Chondrocyte (in vitro differentiated cells): ENCODE measurements at regions not wholly inside any gene's neighbourhood (a gene's known extent, or its start where the extent isn't known, plus 50 kb on each side); places are given as distances from the start of the nearest gene placed in this dataset.

Experiments
- DNase-seq: peaks from one replicate; pipeline ENCODE4 v3.0.0; 2021; ENCODE audit warnings: mixed read lengths, low spot score
- H3K27ac Mint-ChIP-seq: one replicate; pipeline ENCODE4 v1.8.0; 2021; ENCODE audit warnings: mild to moderate bottlenecking, moderate library complexity, mixed read lengths; ENCODE audit not compliant: unreplicated experiment
- H3K27me3 Mint-ChIP-seq: 2 replicates; pipeline ENCODE4 v1.8.0; 2021; ENCODE audit warnings: low read depth, mixed read lengths
- H3K36me3 Mint-ChIP-seq: 2 replicates; pipeline ENCODE4 v1.8.0; 2021; ENCODE audit warnings: low read depth, mixed read lengths
- H3K4me1 Mint-ChIP-seq: 2 replicates; pipeline ENCODE4 v1.8.0; 2021; ENCODE audit warnings: low read depth, mild to moderate bottlenecking, mixed read lengths
- H3K4me3 Mint-ChIP-seq: one replicate; pipeline ENCODE4 v1.8.0; 2021; ENCODE audit warnings: mild to moderate bottlenecking, moderate library complexity, mixed read lengths; ENCODE audit not compliant: unreplicated experiment
- H3K9me3 Mint-ChIP-seq: 2 replicates; pipeline ENCODE4 v1.8.0; 2021; ENCODE audit warnings: low read depth, mixed read lengths
- CTCF ChIP-seq: fragments of 200-600 bp; sonication (generic); IDR thresholded peaks from 2 replicates; pipeline ENCODE4 v1.5.0; 2021; ENCODE audit warnings: antibody characterized with exemption, mild to moderate bottlenecking, moderate library complexity

- H3K36me3 Mint-ChIP-seq, result no peaks in the 10 kb centered on the region
- DNase-seq, result no peak
- H3K27me3 Mint-ChIP-seq, result peaks cover 1% of the 10 kb centered on the region
- no peaks in the 10 kb centered on the region for H3K9me3 Mint-ChIP-seq
- H3K27ac Mint-ChIP-seq, result no peak overlapping the region
- H3K4me3 Mint-ChIP-seq, result no peak overlapping the region
- H3K4me1 Mint-ChIP-seq, result no peaks in the 10 kb centered on the region
- no peak for TF ChIP-seq CTCF
These were observed 170.6 kb upstream of the STXBP6 start for GRCh38 chr14:25220514-25220913.

GRCh38 chr14:25215607-25216006, 165.7 kb upstream of the STXBP6 start:
- Mint-ChIP-seq H3K36me3 (no peaks in the 10 kb centered on the region), H3K4me1 (no peaks in the 10 kb centered on the region), H3K9me3 (peaks cover 5% of the 10 kb centered on the region), H3K27me3 (no peaks in the 10 kb centered on the region), H3K27ac (no peak overlapping the region), H3K4me3 (no peak overlapping the region)
- TF ChIP-seq CTCF, result no peak
- DNase-seq, result no peak

GRCh38 chr14:25197885-25198284, 147.9 kb upstream of the STXBP6 start:
- DNase-seq, result no peak
- H3K36me3 Mint-ChIP-seq, result no peaks in the 10 kb centered on the region
- peaks cover 23% of the 10 kb centered on the region for H3K9me3 Mint-ChIP-seq
- no peaks in the 10 kb centered on the region for H3K4me1 Mint-ChIP-seq
- H3K4me3 Mint-ChIP-seq, result no peak overlapping the region
- H3K27me3 Mint-ChIP-seq, result no peaks in the 10 kb centered on the region
- no peak overlapping the region for H3K27ac Mint-ChIP-seq
- no peak for TF ChIP-seq CTCF

- no peak overlapping the region for H3K27ac Mint-ChIP-seq
- H3K4me1 Mint-ChIP-seq, result no peaks in the 10 kb centered on the region
- H3K9me3 Mint-ChIP-seq, result peaks cover 21% of the 10 kb centered on the region
These were observed 130.3 kb upstream of the STXBP6 start for GRCh38 chr14:25180221-25180620.

GRCh38 chr14:25178255-25178654, 128.3 kb upstream of the STXBP6 start:
- no peak overlapping the region for H3K4me3 Mint-ChIP-seq
- no peaks in the 10 kb centered on the region for H3K36me3 Mint-ChIP-seq
- TF ChIP-seq CTCF, result no peak
- H3K9me3 Mint-ChIP-seq, result peaks cover 10% of the 10 kb centered on the region
- H3K27me3 Mint-ChIP-seq, result peaks cover 6% of the 10 kb centered on the region
- no peak for DNase-seq
- H3K27ac Mint-ChIP-seq, result no peak overlapping the region
- no peaks in the 10 kb centered on the region for H3K4me1 Mint-ChIP-seq

More at GRCh38 chr14:25180221-25180620, 130.3 kb upstream of the STXBP6 start:
- no peak for DNase-seq
- H3K4me3 Mint-ChIP-seq, result no peak overlapping the region
- no peaks in the 10 kb centered on the region for H3K27me3 Mint-ChIP-seq
- peaks cover 3% of the 10 kb centered on the region for H3K36me3 Mint-ChIP-seq
- no peak for TF ChIP-seq CTCF
